GM18519 (cell line): ENCODE measurements at regions not wholly inside any gene's neighbourhood (a gene's known extent, or its start where the extent isn't known, plus 50 kb on each side); places are given as distances from the start of the nearest gene placed in this dataset.
"Not testable (repeated sequence)": the region's sequence is repeated elsewhere in the genome, so short reads cannot be mapped to it uniquely, and the experiment has no call there.

Source experiments
- ATAC-seq: cut with Tn5 transposase; IDR thresholded peaks from one replicate; pipeline ENCODE4 v1.9.1; 2021; ENCODE audit warnings: mild to moderate bottlenecking, moderate library complexity; ENCODE audit not compliant: unreplicated experiment, low FRiP score

DNA sequence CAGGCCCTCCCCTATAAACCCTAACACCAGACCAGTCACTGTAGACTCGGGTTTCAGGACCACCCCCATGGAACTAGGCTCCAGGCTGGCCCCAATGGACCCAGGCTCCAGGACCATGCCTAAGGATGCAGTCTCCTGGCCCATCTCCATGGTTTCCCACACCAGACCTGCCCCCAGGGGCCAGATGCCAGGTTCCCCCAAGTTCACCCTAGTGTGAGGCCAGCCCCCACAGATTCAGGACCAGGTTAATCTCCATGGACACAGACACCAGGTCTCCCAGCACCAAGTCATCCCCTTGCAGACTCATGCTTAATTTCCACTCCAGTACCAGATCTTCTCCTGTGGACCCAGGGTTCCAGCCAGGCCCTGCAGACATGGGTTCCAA is 103.8 kb upstream of the LANCL2 start:
- no peak for ATAC-seq

GRCh38 chr7:55265328-55265727 is 99.8 kb upstream of the LANCL2 start:
- not testable (repeated sequence) for ATAC-seq

DNA sequence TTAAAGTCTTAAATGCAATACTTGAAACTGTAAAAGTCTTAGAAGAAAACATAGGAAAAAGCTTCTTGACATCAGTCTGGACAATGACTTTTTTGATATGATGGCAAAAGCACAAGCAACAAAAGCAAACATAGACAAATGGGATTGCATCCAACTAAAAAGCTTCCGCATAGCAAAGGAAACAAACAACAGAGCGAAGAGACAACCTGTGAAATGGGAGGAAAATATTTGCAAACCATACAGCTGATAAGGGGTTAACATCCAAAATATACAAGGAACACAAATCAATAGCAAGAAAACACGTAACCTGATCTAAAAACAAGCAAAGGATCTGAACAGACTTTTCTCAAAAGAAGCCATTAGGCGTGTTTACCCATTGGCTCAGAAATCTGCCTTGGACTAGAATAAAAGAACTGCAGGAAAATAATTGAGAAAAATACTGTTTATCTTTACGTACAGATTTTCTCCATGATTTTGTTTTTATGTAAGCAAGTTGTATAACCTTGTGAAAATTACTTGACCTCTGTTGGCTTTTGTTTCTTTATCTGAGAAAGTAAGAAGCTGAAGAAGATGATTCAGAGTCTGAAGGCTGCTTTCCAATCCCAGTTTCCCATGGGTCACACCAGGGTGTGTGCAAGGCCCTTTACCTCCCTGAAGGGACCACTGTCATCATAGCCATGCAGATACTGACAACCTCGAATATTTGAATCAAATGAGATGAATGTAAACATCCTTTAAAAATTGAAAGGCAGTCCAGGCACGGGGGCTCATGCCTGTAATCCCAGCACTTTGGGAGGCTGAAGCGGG is 99.1 kb upstream of the LANCL2 start:
- no peak for ATAC-seq

DNA sequence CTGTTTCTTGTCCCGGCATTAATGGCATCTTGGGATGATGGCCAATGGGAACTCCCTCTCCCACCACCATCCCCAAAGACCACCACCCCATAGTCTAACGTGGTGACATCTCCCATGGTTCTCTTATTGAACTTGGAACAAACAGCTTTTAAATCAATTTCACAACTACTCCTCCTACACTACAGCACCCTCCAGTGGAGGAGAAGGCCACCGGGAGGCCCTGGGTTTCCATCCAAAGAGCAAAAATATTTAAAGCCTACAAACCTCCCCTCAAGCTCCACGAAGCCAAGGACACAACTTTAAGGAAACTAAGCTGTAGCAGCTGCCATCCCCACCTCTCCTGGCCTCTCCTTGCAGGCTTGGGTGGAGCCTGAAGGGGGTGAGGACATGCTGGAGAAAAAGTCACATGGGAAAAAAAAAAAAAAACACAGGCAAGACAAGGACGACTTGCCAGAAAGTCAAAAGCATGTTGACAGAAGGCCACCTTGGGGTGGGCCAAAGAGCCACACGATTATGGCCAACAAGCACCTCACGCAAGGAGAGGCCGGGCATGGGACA is 94.0 kb upstream of the LANCL2 start:
- ATAC-seq = no peak

DNA sequence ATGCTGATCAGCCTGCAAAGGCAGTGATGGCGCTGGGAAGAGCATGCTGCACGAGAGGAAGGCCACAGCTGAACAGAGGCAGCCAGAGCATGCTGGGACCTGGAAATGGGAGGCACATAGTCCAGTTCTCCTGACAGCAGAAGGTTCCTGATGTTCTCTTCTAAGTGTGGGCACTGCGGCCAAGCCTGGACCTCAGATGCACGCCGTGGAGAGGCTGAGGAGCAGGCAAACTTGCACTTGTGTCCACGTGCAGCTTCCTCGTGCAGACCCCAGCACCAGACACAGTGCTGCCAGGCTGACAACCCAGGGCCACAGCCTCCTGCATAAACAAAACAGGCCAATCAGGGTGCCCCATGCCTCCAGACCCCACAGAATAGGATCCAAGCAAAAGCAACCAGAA is 93.5 kb upstream of the LANCL2 start:
- ATAC-seq = no peak

DNA sequence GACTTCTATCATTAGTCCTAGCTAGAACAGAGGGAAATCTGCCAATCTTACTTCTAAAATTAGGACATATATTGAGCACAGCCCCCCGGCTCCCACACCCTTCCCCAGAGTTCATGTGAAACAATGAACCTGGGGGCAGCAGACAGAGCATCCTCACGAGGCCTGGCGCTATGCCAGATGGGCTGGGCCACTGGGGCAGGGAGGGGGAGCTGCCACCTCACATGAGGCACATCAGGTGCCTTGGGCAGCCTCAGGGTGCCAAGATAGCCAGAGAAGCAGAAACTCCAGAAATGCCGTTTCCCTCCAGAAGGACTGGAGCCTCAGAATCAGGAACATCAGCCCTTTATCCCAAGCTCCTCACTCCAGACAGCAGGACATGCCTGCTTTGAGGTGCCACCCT is 92.8 kb upstream of the LANCL2 start:
- ATAC-seq = no peak

DNA sequence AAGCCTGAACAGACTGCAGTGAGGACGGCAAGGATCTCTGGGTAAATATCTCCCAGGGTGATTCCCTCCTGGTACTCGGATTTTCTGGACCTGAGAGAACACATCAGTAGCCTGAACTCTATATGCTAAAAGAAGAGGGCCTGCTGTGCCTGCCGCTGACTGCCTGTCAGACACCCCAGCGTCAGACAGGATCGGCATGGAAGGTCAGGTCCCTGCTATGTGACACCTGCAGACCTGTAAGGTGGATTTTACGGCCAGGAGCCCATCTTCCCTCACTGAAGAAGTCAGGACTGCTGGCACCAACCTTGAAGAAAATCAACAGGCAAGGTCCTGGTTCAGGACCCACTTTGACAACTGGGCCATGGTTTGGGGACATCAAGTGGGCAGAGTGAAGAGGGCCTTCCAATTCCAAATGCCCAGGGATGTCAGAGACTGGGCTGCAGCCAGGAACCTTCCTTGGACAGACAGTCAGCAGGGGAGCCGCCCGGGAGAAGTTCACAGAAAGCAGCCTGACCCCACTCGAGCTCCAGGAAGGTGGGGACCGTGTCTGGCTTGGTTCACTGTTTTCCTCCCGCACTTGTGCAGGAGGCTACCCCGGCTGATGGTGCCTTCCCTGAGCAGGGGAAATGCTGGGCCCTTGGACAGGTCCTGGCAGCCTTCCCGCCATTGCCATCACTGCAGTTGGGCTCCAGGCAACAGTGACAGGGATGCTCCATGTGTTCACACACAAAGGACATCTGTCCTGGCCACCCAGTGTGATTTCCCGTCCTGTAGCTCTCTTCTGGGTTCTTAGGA is 91.8 kb upstream of the LANCL2 start:
- ATAC-seq = no peak

GRCh38 chr7:55274156-55274555 is 91.0 kb upstream of the LANCL2 start:
- no peak for ATAC-seq

GRCh38 chr7:55275291-55276200 is 89.6 kb upstream of the LANCL2 start:
- ATAC-seq = no peak

DNA sequence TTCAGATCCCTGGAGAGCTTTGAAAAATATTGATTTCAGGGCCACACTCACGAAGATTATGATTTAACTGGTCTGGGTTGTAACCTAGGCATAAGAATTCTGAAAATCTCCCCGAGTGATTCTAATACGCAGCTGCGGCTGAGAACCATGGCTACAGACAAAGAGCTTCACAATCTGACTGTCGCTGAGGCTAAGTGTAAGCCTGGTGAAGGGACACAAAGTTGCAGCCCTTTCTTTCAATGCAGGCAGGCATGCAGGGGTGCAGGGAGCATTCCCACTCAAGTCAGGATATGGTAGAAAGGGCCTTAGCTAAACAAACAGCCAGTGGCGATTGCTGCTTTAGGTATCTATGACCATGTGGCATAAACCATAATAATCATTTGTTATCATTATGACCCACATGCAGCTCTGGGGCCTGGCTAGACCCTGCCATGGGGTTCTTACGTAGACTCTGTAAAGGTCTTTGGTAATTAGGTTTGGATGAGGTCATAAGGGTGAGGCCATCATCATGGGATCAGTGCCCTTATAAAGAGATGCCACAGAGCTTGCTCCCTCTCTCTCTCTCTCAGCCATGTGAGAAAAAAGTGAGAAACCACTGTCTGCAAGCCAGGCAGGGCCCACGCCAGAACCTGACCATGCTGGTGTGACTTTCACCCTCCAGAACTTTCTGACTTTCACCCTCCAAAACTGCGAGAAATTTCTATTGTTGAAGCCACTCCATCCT is 88.4 kb upstream of the LANCL2 start:
- no peak for ATAC-seq

GRCh38 chr7:55277916-55278315 is 87.2 kb upstream of the LANCL2 start:
- ATAC-seq = no peak

- ATAC-seq = no peak
Measured at GRCh38 chr7:55278321-55278720, 86.8 kb upstream of the LANCL2 start.

- no peak for ATAC-seq
Measured at GRCh38 chr7:55279080-55279845, 85.9 kb upstream of the LANCL2 start.

GRCh38 chr7:55280031-55280454 is 85.1 kb upstream of the LANCL2 start:
- ATAC-seq = peak; percentile 74

GRCh38 chr7:55285665-55286064 is 79.5 kb upstream of the LANCL2 start:
- no peak for ATAC-seq

GRCh38 chr7:55286666-55287065 is 78.5 kb upstream of the LANCL2 start:
- ATAC-seq = no peak

DNA sequence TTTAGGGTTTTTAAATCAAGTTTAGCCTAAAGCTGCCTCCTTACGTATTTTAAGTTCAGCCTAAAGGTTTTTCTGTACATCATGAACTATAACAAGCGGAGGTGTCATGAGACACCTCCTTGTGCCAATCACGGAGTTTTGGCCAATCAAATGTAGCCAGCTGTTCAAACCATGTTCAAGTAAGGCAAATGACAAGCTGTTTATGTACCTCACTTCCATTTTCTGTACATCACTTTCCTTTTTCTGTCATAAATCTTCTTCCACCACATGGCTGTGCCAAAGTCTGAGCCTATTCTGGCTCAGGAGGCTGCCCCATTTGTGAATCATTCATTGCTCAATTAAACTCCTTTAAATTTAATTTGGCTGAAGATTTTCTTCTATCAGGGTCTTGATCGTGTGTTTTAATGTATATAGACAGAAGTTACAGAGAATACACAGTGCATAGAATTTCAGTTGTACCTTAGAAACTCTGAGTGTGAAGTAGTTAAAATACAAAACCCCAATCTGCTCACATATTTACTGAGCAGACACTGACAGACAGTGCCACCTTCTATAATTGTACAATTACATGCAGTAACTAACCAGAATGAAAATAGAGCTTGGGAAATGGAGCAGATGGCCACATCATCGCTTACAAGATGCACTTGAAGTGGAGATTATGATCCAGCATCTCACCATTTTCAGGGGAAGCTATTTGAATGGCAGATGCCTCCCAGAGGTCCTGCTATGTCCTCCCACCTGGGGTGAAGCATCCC is 76.9 kb upstream of the LANCL2 start:
- ATAC-seq = no peak

- ATAC-seq = no peak
Measured at GRCh38 chr7:55296070-55296469, 69.1 kb upstream of the LANCL2 start.
